K562 (cell line): ENCODE measurements at regions not wholly inside any gene's neighbourhood (a gene's known extent, or its start where the extent isn't known, plus 50 kb on each side); places are given as distances from the start of the nearest gene placed in this dataset.

Experiments
- ATF2 ChIP-seq: sonication (generic); formaldehyde crosslinking; IDR thresholded peaks from 2 replicates; pipeline ENCODE4 v1.8.1; 2022; ENCODE audit warnings: missing genetic modification reagents
- ATF3 ChIP-seq, 2 experiments: fragments of 450-650 bp in 1 of 2; sonication (generic) in 1 of 2; formaldehyde crosslinking in 1 of 2; IDR thresholded peaks in 1 of 2; conservative IDR thresholded peaks in 1 of 2; 2 replicates each; pipeline versions ENCODE4 v1.6.1 to v1.8.1; 2016 to 2023; ENCODE audit warnings: mild to moderate bottlenecking in 2 of 2, moderate library complexity in 2 of 2, inconsistent platforms in 1 of 2, missing genetic modification reagents in 1 of 2
- CTCF ChIP-seq, 3 experiments: IDR thresholded peaks in 2 of 3; conservative IDR thresholded peaks in 1 of 3; 2 replicates each; pipeline ENCODE4 v1.5.1; 2011 to 2012; ENCODE audit warnings: low read length in 3 of 3, mild to moderate bottlenecking in 3 of 3, control low read depth in 2 of 3, improper control_type of control experiment in 1 of 3, inconsistent platforms in 1 of 3, low read depth in 1 of 3, mixed read lengths in 1 of 3, moderate library complexity in 1 of 3; ENCODE audit not compliant: insufficient read depth in 2 of 3
- E2F6 ChIP-seq, 2 experiments: IDR thresholded peaks; 2 replicates each; pipeline ENCODE4 v1.6.1; 2011; ENCODE audit warnings: borderline replicate concordance in 1 of 2, control low read depth in 1 of 2, low read depth in 1 of 2, low read length in 1 of 2, mild to moderate bottlenecking in 1 of 2, mixed read lengths in 1 of 2, moderate library complexity in 1 of 2; ENCODE audit not compliant: insufficient read depth in 1 of 2, insufficient read length in 1 of 2, poor library complexity in 1 of 2, severe bottlenecking in 1 of 2; ENCODE audit errors: extremely low read depth in 1 of 2
- NUFIP1 ChIP-seq: fragments of 450-650 bp; IDR thresholded peaks from 2 replicates; pipeline ENCODE4 v1.6.1; 2018; ENCODE audit not compliant: partially characterized antibody
- ZNF445 ChIP-seq: fragments of 250-450 bp; sonication (Bioruptor Pico); IDR thresholded peaks from 2 replicates; pipeline ENCODE4 v1.4.0; 2020; ENCODE audit warnings: low read depth, mild to moderate bottlenecking, moderate library complexity

- TF ChIP-seq ATF3 (IDR thresholded peaks at IDR 0.05) (no peak), ATF3 (CRISPR knock-in tag; conservative IDR thresholded peaks at IDR 0.05) (no peak), CTCF (IDR thresholded peaks at IDR 0.05 in 2 of 3, conservative IDR thresholded peaks at IDR 0.05 in 1 of 3; ENCODE audit: insufficient read depth in 2 of 3, low read depth in 1 of 3, low read length in 3 of 3) (no peak), NUFIP1 (no peak), ZNF445 (CRISPR knock-in tag) (no peak), E2F6 (IDR thresholded peaks at IDR 0.05; ENCODE audit: borderline replicate concordance in 1 of 2, extremely low read depth in 1 of 2, insufficient read depth in 1 of 2, insufficient read length in 1 of 2, low read depth in 1 of 2, low read length in 1 of 2, poor library complexity in 1 of 2, severe bottlenecking in 1 of 2) (no peak), ATF2 (CRISPR knock-in tag) (no peak)
Observed at GRCh38 chr11:29268733-29269132, 748.1 kb downstream of the KCNA4 start.
